OCI-LY7 (cell line): ENCODE measurements at regions not wholly inside any gene's neighbourhood (a gene's known extent, or its start where the extent isn't known, plus 50 kb on each side); places are given as distances from the start of the nearest gene placed in this dataset.

Experiments
- CTCF ChIP-seq: fragments of 200-600 bp; sonication (generic); conservative IDR thresholded peaks from 2 replicates; pipeline ENCODE4 v1.5.1; 2014; ENCODE audit warnings: mild to moderate bottlenecking, antibody characterized with exemption, low read length, moderate library complexity, mixed read lengths
- EZH2phosphoT487 ChIP-seq: fragments of 200-600 bp; sonication (generic); IDR thresholded peaks from 2 replicates; pipeline ENCODE4 v1.6.1; 2018; ENCODE audit warnings: low read depth, borderline replicate concordance, mild to moderate bottlenecking, mixed run types, antibody characterized with exemption, low read length, moderate library complexity, mixed read lengths

- TF ChIP-seq CTCF (no peak), EZH2phosphoT487 (no peak)
Observed at GRCh38 chr14:105986894-105987284, 460.5 kb downstream of the TMEM121 start.
